Glutamatergic neuron (in vitro differentiated cells): ENCODE measurements at regions not wholly inside any gene's neighbourhood (a gene's known extent, or its start where the extent isn't known, plus 50 kb on each side); places are given as distances from the start of the nearest gene placed in this dataset.

ENCODE experiments used
- DNase-seq: peaks from one replicate; pipeline ENCODE4 v3.0.0; 2022
- H3K27ac Mint-ChIP-seq: one replicate; pipeline ENCODE4 v1.8.0; 2020; ENCODE audit warnings: mild to moderate bottlenecking, mixed read lengths, inconsistent platforms; ENCODE audit not compliant: unreplicated experiment
- H3K27me3 Mint-ChIP-seq: one replicate; pipeline ENCODE4 v1.8.0; 2020; ENCODE audit warnings: mild to moderate bottlenecking, moderate library complexity, mixed read lengths, inconsistent platforms; ENCODE audit not compliant: unreplicated experiment
- H3K36me3 Mint-ChIP-seq: one replicate; pipeline ENCODE4 v1.8.0; 2020; ENCODE audit warnings: mild to moderate bottlenecking, mixed read lengths, inconsistent platforms; ENCODE audit not compliant: unreplicated experiment
- H3K4me1 Mint-ChIP-seq: one replicate; pipeline ENCODE4 v1.8.0; 2020; ENCODE audit warnings: mild to moderate bottlenecking, low read depth, mixed read lengths, inconsistent platforms; ENCODE audit not compliant: unreplicated experiment
- H3K4me3 Mint-ChIP-seq: one replicate; pipeline ENCODE4 v1.8.0; 2020; ENCODE audit warnings: mild to moderate bottlenecking, mixed read lengths, inconsistent platforms; ENCODE audit not compliant: unreplicated experiment
- H3K9me3 Mint-ChIP-seq: one replicate; pipeline ENCODE4 v1.8.0; 2020; ENCODE audit warnings: mild to moderate bottlenecking, moderate library complexity, mixed read lengths, inconsistent platforms; ENCODE audit not compliant: unreplicated experiment
- TF ChIP-seq, protein P1 (sequence below): fragments of 200-600 bp; sonication (generic); IDR thresholded peaks from one replicate; pipeline ENCODE4 v1.5.0; 2021; ENCODE audit not compliant: partially characterized antibody, unreplicated experiment

DNA sequence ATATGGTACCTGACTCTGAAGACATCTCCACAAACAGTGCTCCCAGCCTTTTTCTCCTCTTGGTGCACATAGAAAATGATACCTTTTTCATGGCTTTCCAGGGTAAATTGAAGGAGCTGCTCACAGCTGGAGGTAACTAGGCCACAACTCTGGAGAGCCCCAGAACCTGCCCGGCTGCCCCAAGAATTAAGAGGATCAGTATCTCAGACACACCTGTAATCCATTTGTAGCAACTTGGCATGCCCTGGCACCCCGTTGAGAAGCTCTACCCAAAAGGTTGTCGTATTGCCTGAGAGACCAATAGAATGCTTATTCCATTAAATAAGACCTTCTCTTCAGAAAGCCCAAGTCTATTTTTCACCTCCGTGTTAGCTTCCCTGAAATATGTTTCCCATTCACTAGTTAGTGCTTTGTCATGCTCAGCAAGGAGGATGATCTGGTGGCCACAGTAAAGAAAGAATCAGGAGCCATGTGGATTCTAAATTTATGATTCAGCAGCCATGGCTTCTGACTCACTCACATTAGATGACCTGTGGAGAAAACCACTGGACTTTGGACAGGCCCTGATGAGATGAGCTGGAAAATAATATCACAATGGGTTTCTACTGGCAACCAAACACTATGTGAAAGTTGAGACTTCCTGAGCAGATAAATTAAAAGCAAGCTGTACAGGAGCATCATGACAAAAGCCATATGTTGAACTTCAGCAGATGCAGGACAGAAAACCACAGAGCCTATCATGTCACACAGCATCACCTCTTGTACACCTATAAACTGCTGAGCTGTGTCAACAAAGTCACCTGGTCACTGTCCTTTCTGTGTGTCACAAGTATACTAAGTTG lies 253.3 kb upstream of the OSR1 start:
- Mint-ChIP-seq H3K4me1 (no peaks in the 10 kb centered on the region), H3K36me3 (peaks cover 25% of the 10 kb centered on the region), H3K9me3 (peaks cover 4% of the 10 kb centered on the region), H3K27ac (no peak overlapping the region), H3K27me3 (no peaks in the 10 kb centered on the region), H3K4me3 (no peak overlapping the region)
- TF ChIP-seq, protein P1, sequence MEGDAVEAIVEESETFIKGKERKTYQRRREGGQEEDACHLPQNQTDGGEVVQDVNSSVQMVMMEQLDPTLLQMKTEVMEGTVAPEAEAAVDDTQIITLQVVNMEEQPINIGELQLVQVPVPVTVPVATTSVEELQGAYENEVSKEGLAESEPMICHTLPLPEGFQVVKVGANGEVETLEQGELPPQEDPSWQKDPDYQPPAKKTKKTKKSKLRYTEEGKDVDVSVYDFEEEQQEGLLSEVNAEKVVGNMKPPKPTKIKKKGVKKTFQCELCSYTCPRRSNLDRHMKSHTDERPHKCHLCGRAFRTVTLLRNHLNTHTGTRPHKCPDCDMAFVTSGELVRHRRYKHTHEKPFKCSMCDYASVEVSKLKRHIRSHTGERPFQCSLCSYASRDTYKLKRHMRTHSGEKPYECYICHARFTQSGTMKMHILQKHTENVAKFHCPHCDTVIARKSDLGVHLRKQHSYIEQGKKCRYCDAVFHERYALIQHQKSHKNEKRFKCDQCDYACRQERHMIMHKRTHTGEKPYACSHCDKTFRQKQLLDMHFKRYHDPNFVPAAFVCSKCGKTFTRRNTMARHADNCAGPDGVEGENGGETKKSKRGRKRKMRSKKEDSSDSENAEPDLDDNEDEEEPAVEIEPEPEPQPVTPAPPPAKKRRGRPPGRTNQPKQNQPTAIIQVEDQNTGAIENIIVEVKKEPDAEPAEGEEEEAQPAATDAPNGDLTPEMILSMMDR = no peak
- DNase-seq = no peak

DNA sequence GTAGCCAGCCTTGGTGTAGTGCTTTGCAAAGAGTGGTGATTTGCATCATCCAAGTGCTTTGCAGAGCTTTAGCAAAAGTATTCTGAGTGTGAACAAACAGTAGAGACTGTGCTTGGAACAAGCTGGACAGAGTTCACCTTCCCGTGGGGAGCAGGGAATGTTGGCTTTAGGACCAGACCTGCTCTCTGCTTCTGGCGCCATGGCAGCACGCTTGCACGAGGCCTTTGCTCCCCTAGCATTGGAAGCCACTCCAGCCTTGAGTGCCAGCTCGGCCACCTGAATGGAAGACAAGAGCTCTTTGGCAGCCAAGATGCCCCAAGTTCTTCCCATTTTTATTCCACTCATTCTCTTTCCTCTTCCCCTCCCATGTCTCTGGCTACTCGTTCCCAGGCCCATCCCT lies 250.8 kb upstream of the OSR1 start:
- H3K27ac Mint-ChIP-seq = no peak overlapping the region
- DNase-seq = no peak
- H3K9me3 Mint-ChIP-seq = no peaks in the 10 kb centered on the region
- H3K4me1 Mint-ChIP-seq = no peaks in the 10 kb centered on the region
- TF ChIP-seq, protein P1 = no peak
- H3K4me3 Mint-ChIP-seq = no peak overlapping the region
- H3K36me3 Mint-ChIP-seq = peaks cover 4% of the 10 kb centered on the region
- no peaks in the 10 kb centered on the region for H3K27me3 Mint-ChIP-seq

DNA sequence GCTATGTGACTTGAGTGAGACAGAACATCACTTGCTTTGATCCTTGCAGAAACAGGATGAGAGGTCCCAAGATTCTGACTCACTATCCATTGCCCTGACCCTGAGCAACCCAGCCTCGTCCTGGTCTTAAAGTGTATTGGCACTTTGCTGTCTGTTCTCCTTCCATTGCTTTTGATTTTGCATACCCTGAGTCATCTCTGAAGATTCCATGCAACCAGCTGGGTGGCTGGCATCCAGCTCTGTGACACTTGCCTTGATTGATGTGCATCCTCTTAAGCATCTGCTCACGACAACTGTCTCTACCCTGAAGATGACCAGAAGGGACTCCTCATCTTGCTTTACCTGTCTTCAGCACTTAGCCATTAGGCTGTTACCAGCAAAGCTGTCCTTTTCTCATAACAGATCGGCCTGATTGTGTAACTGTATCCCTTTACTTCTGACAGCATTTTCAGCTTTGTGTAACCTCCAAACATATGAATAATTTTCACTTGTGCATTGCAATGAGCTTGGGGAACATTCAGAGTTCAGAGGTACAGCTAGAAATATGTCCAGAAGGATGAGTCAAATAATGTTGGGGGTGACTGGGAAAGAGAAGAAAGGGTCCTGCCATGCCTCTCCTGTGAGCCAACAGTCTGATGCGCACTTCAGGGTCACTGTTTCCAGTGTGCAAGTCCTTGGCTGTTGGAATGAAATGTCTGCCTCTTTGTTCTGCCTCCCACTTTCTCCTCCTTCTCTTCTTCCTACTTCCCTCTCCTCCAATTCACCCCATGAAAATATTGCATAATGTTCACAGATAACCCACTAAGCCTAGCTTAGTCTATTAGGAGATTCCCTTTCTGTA lies 249.7 kb upstream of the OSR1 start:
- DNase-seq = no peak
- no peaks in the 10 kb centered on the region for H3K27me3 Mint-ChIP-seq
- no peaks in the 10 kb centered on the region for H3K36me3 Mint-ChIP-seq
- no peaks in the 10 kb centered on the region for H3K4me1 Mint-ChIP-seq
- no peak overlapping the region for H3K4me3 Mint-ChIP-seq
- TF ChIP-seq, protein P1 = no peak
- no peaks in the 10 kb centered on the region for H3K9me3 Mint-ChIP-seq
- H3K27ac Mint-ChIP-seq = no peak overlapping the region

DNA sequence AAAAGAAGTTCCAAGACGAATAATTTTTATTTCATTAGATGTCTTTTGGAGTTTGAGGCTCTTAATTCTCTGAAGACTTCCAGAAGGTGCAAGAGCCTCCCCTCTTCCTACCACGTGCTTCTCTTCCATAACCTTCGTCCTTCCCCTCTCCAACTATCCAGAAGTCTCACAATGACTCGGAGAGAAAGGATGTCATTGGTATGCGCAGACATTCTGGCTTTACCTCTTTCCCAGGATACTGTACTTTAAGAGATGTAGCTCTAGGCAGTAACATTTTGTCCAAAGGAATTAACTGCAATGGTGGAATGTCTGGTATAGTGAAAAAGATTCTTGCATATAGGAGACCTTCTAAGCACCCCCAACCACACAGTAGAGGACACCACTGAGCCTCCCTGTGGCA lies 249.0 kb upstream of the OSR1 start:
- no peaks in the 10 kb centered on the region for H3K36me3 Mint-ChIP-seq
- DNase-seq = no peak
- no peaks in the 10 kb centered on the region for H3K9me3 Mint-ChIP-seq
- H3K27me3 Mint-ChIP-seq = no peaks in the 10 kb centered on the region
- TF ChIP-seq, protein P1 = no peak
- no peaks in the 10 kb centered on the region for H3K4me1 Mint-ChIP-seq
- H3K27ac Mint-ChIP-seq = no peak overlapping the region
- H3K4me3 Mint-ChIP-seq = no peak overlapping the region

DNA sequence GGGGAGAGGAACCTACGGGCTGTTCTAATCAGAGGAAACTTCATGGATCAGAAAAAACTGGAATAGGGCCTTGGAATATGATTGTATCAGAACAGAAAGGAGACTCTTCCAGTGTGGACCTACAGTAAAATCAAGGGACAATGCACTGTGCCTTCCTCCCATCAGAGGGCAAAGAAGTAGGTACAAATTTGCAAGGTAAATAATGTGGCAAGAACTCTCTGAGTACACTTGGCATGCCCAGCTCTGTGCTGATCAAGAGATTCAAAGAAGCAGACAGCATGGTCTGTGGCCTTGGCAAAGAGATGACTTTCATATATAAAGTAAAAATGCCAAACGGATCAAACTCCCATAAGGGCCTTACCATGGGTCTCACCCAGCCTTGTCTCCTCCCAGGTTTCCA lies 242.6 kb upstream of the OSR1 start:
- TF ChIP-seq, protein P1 = no peak
- DNase-seq = no peak
- Mint-ChIP-seq H3K27me3 (no peaks in the 10 kb centered on the region), H3K4me1 (no peaks in the 10 kb centered on the region), H3K36me3 (no peaks in the 10 kb centered on the region), H3K4me3 (no peak overlapping the region), H3K9me3 (no peaks in the 10 kb centered on the region), H3K27ac (no peak overlapping the region)
